VCaP (cell line): ENCODE measurements at regions not wholly inside any gene's neighbourhood (a gene's known extent, or its start where the extent isn't known, plus 50 kb on each side); places are given as distances from the start of the nearest gene placed in this dataset.

Experiments used
- H3K27ac ChIP-seq: fragments of 450-650 bp; 2 replicates; pipeline ENCODE4 v1.5.1; 2017
- CTCF ChIP-seq: fragments of 450-650 bp; conservative IDR thresholded peaks from 2 replicates; pipeline ENCODE4 v1.5.1; 2017; ENCODE audit warnings: mild to moderate bottlenecking, moderate library complexity

GRCh38 chr18:66995270-66995669, 391.4 kb upstream of the CDH19 start:
- no peak for TF ChIP-seq CTCF
- H3K27ac ChIP-seq, result no peak overlapping the region

GRCh38 chr18:66994790-66995189, 390.9 kb upstream of the CDH19 start:
- no peak overlapping the region for H3K27ac ChIP-seq
- TF ChIP-seq CTCF, result no peak

- TF ChIP-seq CTCF, result no peak
- H3K27ac ChIP-seq, result no peak overlapping the region
These were observed 389.6 kb upstream of the CDH19 start for GRCh38 chr18:66993492-66993891.

GRCh38 chr18:66990909-66991308, 387.0 kb upstream of the CDH19 start:
- no peak for TF ChIP-seq CTCF
- no peak overlapping the region for H3K27ac ChIP-seq

GRCh38 chr18:66979009-66979408, 375.1 kb upstream of the CDH19 start:
- no peak for TF ChIP-seq CTCF
- no peak overlapping the region for H3K27ac ChIP-seq

- TF ChIP-seq CTCF, result no peak
- no peak overlapping the region for H3K27ac ChIP-seq
These were observed 368.8 kb upstream of the CDH19 start for GRCh38 chr18:66972681-66973080.

GRCh38 chr18:66971960-66972359, 368.1 kb upstream of the CDH19 start:
- H3K27ac ChIP-seq, result no peak overlapping the region
- no peak for TF ChIP-seq CTCF

GRCh38 chr18:66966171-66966570, 362.3 kb upstream of the CDH19 start:
- no peak overlapping the region for H3K27ac ChIP-seq
- TF ChIP-seq CTCF, result no peak
